ENCODE measurements at regions not wholly inside any gene's neighbourhood (a gene's known extent, or its start where the extent isn't known, plus 50 kb on each side); places are given as distances from the start of the nearest gene placed in this dataset.
A peak's percentile ranks its signal among the peaks of the same experiment; 100 is the strongest.

GRCh38 chr20:53831812-53832211 lies 238.2 kb upstream of the ZNF217 start:
- TF ChIP-seq CTCF (IDR thresholded peaks at IDR 0.05; ENCODE audit: insufficient read depth, low read depth, low read length, missing control alignments): no peak
- H3K4me3 ChIP-seq (ENCODE audit: low read depth, low read length): no peak overlapping the region
- DNase-seq (ENCODE audit: low read depth): no peak

- DNase-seq (ENCODE audit: low read depth): no peak
- TF ChIP-seq CTCF (IDR thresholded peaks at IDR 0.05; ENCODE audit: insufficient read depth, low read depth, low read length, missing control alignments): no peak
- H3K4me3 ChIP-seq (ENCODE audit: low read depth, low read length): no peak overlapping the region
Observed at GRCh38 chr20:53831228-53831627, 237.6 kb upstream of the ZNF217 start.

GRCh38 chr20:53829724-53830521 lies 236.3 kb upstream of the ZNF217 start:
- peak; percentile 73 for DNase-seq (ENCODE audit: low read depth)
- peak overlapping the region; percentile 65 for H3K4me3 ChIP-seq (ENCODE audit: low read depth, low read length)

GRCh38 chr20:53829255-53829723 lies 235.7 kb upstream of the ZNF217 start:
- TF ChIP-seq CTCF (IDR thresholded peaks at IDR 0.05; ENCODE audit: insufficient read depth, low read depth, low read length, missing control alignments): no peak
- DNase-seq (ENCODE audit: low read depth): peak; percentile 49
- peak overlapping the region; percentile 65 for H3K4me3 ChIP-seq (ENCODE audit: low read depth, low read length)

More at GRCh38 chr20:53829724-53830521, 236.3 kb upstream of the ZNF217 start:
- TF ChIP-seq CTCF (IDR thresholded peaks at IDR 0.05; ENCODE audit: insufficient read depth, low read depth, low read length, missing control alignments): no peak

- peak overlapping the region; percentile 65 for H3K4me3 ChIP-seq (ENCODE audit: low read depth, low read length)
- TF ChIP-seq CTCF (IDR thresholded peaks at IDR 0.05; ENCODE audit: insufficient read depth, low read depth, low read length, missing control alignments): no peak
- no peak for DNase-seq (ENCODE audit: low read depth)
Observed at GRCh38 chr20:53828682-53829254, 235.1 kb upstream of the ZNF217 start.

GRCh38 chr20:53828088-53828681 lies 234.5 kb upstream of the ZNF217 start:
- no peak for TF ChIP-seq CTCF (IDR thresholded peaks at IDR 0.05; ENCODE audit: insufficient read depth, low read depth, low read length, missing control alignments)
- DNase-seq (ENCODE audit: low read depth): no peak
- H3K4me3 ChIP-seq (ENCODE audit: low read depth, low read length): no peak overlapping the region

All from GM12865 (cell line).